ENCODE measurements at regions not wholly inside any gene's neighbourhood (a gene's known extent, or its start where the extent isn't known, plus 50 kb on each side); places are given as distances from the start of the nearest gene placed in this dataset.
"Not testable (repeated sequence)": the region's sequence is repeated elsewhere in the genome, so short reads cannot be mapped to it uniquely, and the experiment has no call there.

GRCh38 chr2:144666032-144666431 is 146.1 kb upstream of the ZEB2 start:
- no peak for DNase-seq

- DNase-seq, result no peak
Observed at GRCh38 chr2:144663207-144663606, 143.3 kb upstream of the ZEB2 start.

- DNase-seq, result no peak
Observed at GRCh38 chr2:144660518-144661316, 140.8 kb upstream of the ZEB2 start.

- DNase-seq, result no peak
Observed at GRCh38 chr2:144659731-144660275, 139.9 kb upstream of the ZEB2 start.

DNA sequence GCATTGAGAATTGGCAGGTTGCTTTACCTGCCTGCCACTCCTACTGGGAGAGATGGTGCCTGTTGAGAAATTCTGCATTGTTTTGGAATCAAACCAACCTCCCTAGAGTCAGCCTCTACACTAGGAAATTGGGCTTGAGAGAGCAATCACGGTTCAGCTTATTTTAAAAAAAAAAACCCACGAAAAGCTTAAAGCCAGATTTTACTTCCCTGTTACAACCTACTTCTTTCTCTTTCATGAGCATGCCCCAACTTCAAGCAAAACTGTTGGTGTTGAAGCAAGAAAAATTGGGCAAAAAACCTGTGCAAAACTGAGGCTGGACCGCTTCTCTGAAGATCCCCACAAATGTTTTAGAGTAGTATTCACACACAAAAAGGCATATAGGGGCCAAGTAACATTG is 134.6 kb upstream of the ZEB2 start:
- DNase-seq, result no peak

DNA sequence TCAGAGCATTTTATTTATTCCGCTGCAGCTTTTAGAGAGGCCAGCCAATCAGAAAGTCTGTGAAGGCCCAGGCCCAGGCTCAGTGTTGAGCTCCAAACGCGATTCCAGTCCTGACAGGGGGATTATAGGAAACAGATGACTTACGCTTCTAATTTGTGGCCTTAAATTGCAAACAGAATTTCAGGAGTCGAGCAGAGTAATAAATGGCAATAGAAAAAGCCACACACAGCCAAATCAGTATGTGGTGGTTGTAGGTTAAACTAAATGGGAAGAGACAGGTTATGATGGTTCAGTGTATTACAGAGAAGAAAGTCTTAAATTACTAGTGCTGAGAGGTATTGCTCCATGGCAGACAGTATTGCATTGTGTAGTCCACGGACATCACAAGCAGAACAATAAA is 131.0 kb upstream of the ZEB2 start:
- DNase-seq, result no peak

DNA sequence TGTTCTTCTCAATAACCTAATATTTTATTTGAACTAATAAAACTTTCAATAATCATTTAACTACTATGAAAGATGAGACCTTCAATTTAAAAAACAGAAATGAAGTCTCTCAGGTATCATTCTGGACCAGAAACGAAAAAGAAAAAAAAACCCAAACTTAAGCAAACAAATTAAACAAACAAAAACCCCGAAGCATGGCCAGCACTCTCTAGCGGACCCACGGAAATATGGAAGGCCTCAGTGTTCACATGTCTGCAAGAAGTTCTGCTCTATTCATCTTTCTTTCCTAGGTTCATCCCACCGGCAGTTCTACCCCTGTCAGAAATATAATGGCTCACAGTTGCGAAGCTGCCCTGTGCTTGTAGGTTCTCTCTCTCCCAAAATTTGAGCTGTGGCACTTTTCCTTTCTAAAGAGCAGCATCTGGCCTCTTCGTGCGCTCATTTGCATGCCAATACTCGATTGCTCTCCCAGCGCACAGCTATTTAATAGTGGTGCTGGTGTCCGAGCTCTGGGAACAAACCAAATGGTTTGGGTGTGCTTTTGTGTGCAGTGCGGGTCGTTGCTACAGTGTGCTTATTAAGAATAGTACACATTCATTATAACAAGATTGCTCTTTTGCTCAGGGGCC is 129.0 kb upstream of the ZEB2 start:
- no peak for DNase-seq

DNA sequence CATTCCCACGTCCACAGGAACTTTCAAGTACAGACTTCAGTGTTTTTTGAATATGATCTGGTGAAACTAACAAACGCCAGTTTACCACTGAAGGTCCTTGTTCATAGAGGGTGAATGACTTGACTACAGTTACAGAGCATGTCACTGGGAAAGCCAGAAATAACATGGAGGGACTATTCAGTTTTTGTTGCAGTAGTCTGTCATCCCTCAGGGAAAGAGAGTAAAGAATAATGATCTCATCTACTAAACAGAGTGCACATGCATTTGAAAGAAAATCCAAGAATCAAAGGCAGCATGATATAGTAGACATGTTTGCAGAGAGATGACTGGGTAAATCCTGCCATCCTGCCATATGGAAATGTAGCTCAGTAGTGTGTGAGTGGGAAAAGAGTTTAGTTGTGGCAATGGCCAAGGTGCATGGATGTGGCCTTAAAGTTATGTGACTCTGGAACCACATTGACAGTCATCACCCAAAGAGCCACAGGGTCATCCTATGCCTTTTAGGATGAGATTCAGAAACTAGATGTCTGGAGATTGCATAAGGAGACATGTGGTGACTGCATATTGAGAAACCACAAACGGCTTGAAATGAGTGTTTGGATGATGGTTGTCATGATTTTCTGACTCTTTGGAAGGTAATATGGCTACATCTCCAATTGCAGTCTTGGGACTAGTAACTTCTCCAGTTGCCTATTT is 125.3 kb upstream of the ZEB2 start:
- no peak for DNase-seq

DNA sequence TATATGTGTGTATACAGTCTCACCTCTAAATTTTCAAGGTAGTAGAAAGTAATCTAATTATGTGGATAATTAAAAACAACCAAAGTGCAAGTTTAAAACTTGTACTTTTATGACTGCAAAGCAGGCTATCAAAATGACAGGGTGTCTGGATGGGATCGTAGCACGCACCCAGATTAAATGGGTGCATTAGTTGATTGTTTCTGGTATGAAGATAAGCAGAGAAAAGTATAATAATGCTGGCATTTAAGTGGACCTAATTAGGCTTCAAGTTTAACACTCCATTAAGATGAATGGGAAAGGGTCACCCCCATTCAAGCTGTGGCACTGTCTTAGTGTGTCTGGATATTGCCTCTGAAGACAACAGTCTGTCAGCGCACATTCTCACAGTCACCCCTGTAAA is 124.6 kb upstream of the ZEB2 start:
- DNase-seq, result no peak

DNA sequence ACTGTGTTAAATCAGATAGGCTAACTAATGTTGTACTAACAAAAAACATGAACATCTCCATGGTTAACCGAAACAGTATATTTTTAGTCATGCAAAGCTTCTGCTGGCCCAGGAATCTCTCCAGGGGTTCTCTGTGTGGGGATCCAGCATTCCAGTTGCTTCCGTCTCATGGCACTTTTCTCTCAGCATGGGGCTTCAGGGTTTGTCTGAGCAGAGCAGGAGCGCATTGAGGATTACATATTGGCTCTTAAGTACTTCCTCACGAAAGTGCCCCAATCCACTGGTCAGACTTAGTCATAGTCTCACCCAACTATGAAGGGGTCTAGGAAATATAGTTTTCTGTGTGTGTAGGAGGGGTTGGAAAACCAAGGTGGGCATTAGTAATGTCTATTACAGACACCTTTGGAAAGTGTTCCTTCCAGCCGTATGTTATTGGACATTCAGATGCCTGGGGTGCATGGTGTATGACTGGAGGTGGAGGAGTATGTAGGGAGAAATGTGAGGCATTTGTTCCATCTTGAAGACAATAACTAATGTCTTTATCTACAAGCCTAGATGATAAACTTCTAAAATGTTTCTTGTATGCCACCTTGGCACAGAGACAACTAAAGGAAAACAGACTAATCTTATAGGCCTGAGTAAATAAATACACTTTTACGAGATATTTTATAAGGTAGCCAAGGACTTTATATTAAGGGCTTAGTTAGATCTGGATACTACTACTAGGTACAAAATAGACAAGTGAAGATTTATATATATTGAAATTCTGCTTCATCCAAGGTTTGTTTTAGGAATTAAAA is 123.8 kb upstream of the ZEB2 start:
- DNase-seq, result no peak

GRCh38 chr2:144642856-144643255 is 122.9 kb upstream of the ZEB2 start:
- DNase-seq, result no peak

- no peak for DNase-seq
Observed at GRCh38 chr2:144642131-144642530, 122.2 kb upstream of the ZEB2 start.

DNA sequence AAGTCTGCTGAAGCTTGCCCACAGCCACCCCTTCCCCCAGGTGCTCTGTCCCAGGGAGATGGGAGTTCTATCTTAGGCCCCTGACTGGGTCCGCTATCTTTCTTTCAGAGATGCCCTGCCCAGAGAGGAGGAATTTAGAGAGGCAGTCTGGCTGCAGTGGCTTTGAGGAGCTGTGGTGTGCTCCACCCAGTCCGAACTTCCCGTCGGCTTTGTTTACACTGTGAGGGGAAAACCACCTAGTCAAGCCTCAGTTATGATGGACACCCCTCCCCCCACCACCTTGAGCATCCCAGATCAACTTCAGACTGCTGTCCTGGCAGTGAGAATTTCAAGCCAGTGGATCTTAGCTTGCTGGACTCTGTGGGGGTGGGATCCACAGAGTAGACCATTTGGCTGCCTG is 118.3 kb upstream of the ZEB2 start:
- DNase-seq, result not testable (repeated sequence)

DNA sequence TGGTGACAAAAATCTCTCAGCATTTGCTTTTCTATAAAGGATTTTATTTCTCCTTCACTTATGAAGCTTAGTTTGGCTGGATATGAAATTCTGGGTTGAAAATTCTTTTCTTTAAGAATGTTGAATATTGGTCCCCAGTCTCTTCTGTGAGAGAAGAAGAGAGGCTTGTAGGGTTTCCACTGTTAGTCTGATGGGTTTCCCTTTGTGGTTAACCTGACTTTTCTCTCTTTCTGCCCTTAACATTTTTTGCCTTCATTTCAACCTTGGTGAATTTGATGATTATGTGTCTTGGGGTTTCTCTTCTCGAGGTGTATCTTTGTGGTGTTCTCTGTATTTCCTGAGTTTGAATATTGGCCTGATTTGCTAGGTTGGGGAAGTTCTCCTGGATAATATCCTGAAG is 116.9 kb upstream of the ZEB2 start:
- DNase-seq, result not testable (repeated sequence)

GRCh38 chr2:144632809-144633208 is 112.9 kb upstream of the ZEB2 start:
- no peak for DNase-seq

GRCh38 chr2:144631636-144632035 is 111.7 kb upstream of the ZEB2 start:
- no peak for DNase-seq

DNA sequence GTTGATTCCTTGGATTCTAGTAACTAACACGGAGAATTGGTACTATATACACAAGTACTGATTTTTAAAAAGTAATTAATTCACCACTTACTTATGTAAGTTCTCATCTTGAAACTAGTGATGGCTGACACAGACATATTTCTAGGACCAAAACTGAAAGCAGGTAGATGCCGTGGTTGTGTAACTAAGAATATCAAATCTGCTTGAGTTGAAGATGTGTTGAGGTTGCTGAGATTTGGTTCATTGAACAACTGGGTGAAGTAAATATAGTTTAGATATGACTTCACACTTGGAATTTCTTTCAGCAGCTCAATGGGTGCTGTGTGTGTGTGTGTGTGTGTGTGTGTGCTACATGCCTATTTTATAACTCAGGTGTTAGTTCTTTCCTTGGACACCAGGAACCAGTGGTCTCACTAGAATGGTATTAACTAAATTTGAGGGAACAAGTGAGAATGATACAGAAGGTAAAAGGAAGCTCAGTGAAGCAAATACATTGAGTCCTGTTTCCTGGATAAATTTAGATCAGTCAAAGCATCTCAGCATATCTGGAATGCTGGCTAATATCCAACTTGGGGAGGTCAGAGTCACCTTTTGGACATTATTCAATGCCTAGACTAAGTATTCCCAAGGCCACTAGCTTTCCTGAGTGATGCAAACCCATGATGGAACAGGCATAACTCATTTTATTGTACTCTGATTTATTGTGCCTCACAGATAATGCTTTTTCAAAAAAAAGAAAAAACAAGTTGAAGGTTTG is 110.7 kb upstream of the ZEB2 start:
- DNase-seq, result no peak

GRCh38 chr2:144629935-144630334 is 110.0 kb upstream of the ZEB2 start:
- DNase-seq, result no peak

DNA sequence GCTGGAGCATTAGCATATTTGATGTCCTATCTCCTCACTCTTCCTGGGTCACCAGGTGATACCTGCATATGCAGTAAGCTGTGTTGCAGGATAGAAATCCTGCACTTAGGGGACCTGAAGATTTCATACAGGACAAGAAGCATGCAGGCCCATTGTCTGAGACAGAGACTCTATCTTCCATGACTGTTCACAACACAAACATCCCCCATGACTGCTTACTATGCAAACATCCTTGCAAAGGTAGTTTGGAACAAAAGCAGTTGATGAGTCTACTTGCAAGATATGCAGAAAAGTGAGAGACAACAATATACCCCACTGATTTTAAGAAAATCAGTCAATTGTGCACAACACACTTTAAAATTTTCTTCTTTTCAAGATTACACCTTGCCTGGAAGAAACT is 108.6 kb upstream of the ZEB2 start:
- no peak for DNase-seq

- DNase-seq, result no peak
Observed at GRCh38 chr2:144625626-144626025, 105.7 kb upstream of the ZEB2 start.

- DNase-seq, result no peak
Observed at GRCh38 chr2:144625226-144625625, 105.3 kb upstream of the ZEB2 start.

DNA sequence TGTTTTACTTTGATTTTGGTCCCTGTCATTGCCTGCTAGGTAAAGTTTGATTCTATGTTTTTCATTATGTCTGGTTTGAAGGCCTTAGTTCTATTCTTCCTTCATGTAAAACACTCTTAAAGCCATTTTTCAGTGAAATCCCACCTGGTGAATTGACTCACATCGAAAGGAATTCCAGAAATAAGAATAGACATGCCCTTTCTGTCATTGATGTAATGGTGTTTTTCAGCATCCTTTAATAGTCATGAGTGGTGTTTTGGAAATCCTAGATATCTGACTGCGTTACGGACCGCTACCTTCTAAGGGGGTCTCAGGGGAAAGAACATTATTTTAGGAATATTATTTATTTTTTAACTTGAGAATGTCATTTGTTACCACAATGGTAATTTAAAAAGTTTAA is 104.5 kb upstream of the ZEB2 start:
- no peak for DNase-seq
